ENCODE measurements at regions not wholly inside any gene's neighbourhood (a gene's known extent, or its start where the extent isn't known, plus 50 kb on each side); places are given as distances from the start of the nearest gene placed in this dataset.

DNA sequence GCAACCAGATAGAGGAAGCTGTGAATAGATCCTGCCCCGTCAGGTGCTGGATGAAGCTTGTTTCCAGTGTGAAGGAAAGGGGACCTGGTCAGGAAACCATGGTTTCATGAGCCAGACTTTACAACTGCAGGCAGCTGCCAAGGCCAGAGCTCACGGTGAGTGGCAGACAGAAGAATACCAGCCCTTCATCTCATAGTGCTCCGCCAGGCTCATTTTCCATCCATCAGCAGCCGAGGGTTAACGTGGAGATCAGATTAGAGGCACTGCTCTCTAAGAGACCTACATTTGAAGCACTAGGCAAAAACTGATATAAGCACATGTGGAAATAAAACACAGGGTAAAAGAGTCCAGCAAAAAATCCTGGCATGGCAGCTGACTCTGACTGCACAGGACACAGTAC is 172.4 kb downstream of the CD24 start:
- TF ChIP-seq HNF4A (conservative IDR thresholded peaks at IDR 0.05) (no peak), YY1 (IDR thresholded peaks at IDR 0.05) (no peak), TAF1 (conservative IDR thresholded peaks at IDR 0.05) (no peak), JUND (IDR thresholded peaks at IDR 0.05) (no peak), EGR1 (IDR thresholded peaks at IDR 0.05; ENCODE audit: low read depth in 2 of 2) (no peak), GABPA (IDR thresholded peaks at IDR 0.05 in 1 of 2, conservative IDR thresholded peaks at IDR 0.05 in 1 of 2) (no peak), SP1 (IDR thresholded peaks at IDR 0.05) (no peak)
- TF ChIP-seq, protein P1, sequence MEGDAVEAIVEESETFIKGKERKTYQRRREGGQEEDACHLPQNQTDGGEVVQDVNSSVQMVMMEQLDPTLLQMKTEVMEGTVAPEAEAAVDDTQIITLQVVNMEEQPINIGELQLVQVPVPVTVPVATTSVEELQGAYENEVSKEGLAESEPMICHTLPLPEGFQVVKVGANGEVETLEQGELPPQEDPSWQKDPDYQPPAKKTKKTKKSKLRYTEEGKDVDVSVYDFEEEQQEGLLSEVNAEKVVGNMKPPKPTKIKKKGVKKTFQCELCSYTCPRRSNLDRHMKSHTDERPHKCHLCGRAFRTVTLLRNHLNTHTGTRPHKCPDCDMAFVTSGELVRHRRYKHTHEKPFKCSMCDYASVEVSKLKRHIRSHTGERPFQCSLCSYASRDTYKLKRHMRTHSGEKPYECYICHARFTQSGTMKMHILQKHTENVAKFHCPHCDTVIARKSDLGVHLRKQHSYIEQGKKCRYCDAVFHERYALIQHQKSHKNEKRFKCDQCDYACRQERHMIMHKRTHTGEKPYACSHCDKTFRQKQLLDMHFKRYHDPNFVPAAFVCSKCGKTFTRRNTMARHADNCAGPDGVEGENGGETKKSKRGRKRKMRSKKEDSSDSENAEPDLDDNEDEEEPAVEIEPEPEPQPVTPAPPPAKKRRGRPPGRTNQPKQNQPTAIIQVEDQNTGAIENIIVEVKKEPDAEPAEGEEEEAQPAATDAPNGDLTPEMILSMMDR (IDR thresholded peaks at IDR 0.05; ENCODE audit: low read depth, low read length, missing input control) = no peak
- TF ChIP-seq, protein P2, sequence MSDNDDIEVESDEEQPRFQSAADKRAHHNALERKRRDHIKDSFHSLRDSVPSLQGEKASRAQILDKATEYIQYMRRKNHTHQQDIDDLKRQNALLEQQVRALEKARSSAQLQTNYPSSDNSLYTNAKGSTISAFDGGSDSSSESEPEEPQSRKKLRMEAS (IDR thresholded peaks at IDR 0.05) = no peak
